ENCODE measurements at regions not wholly inside any gene's neighbourhood (a gene's known extent, or its start where the extent isn't known, plus 50 kb on each side); places are given as distances from the start of the nearest gene placed in this dataset.

GRCh38 chr20:6506906-6507305 is 260.6 kb upstream of the BMP2 start:
- no CpG with 5 or more reads among the region's 3 CpGs for whole genome bisulfite sequencing, 2 donors (ENCODE audit: extremely low coverage in 2 of 2, insufficient read length in 2 of 2, insufficient replicate concordance in 1 of 2)
- Histone ChIP-seq H3K4me2 (ENCODE audit: insufficient read depth, low read length, poor library complexity, severe bottlenecking) (no peak overlapping the region), H3K14ac (ENCODE audit: low read length) (no peak overlapping the region), H3K27ac (replicated peaks; ENCODE audit: low read length) (no peak overlapping the region), H2BK15ac (ENCODE audit: low read length) (no peak overlapping the region), H4K91ac (ENCODE audit: low read depth, low read length, poor library complexity) (no peak overlapping the region), H2AK5ac (ENCODE audit: low read depth, low read length) (no peak overlapping the region), H4K8ac (ENCODE audit: low read depth, low read length) (no peak overlapping the region), H3K9me3 (replicated peaks in 1 of 2; ENCODE audit: control insufficient read depth in 2 of 2, insufficient read depth in 1 of 2, low read depth in 1 of 2, low read length in 2 of 2) (peaks cover 0 to 2% of the 10 kb centered on the region in 2 donors), H3K4ac (ENCODE audit: low read length) (no peak overlapping the region), H3K18ac (ENCODE audit: low read length) (no peak overlapping the region), H3K23ac (ENCODE audit: low read depth, low read length, poor library complexity) (no peak overlapping the region), H2BK12ac (ENCODE audit: low read length) (no peak overlapping the region), H3K79me1 (ENCODE audit: low read depth, low read length) (no peaks in the 10 kb centered on the region), H3K27me3 (ENCODE audit: control insufficient read depth in 3 of 3, insufficient read depth in 3 of 3, low read depth in 1 of 3, low read length in 3 of 3) (peaks cover 0 to 3% (median 0%) of the 10 kb centered on the region in 3 experiments), H3K4me3 (ENCODE audit: low read length in 2 of 2) (no peak overlapping the region), H3K4me1 (ENCODE audit: control insufficient read depth in 2 of 2, insufficient read depth in 1 of 2, low read depth in 1 of 2, low read length in 2 of 2) (no peaks in the 10 kb centered on the region), H3K9ac (ENCODE audit: low read depth, low read length, poor library complexity) (no peak overlapping the region), H3K36me3 (replicated peaks in 1 of 2; ENCODE audit: control insufficient read depth in 2 of 2, insufficient read depth in 2 of 2, low read length in 2 of 2) (no peaks in the 10 kb centered on the region), H2AFZ (ENCODE audit: low read length) (no peak overlapping the region), H2BK120ac (ENCODE audit: low read depth, low read length) (no peak overlapping the region), H2BK5ac (ENCODE audit: low read length) (no peak overlapping the region)
- DNase-seq (ENCODE audit: low spot score), result no peak

- Histone ChIP-seq H3K4ac (ENCODE audit: low read length) (no peak overlapping the region), H2BK15ac (ENCODE audit: low read length) (no peak overlapping the region), H2AK5ac (ENCODE audit: low read depth, low read length) (no peak overlapping the region), H2BK12ac (ENCODE audit: low read length) (no peak overlapping the region), H2AFZ (ENCODE audit: low read length) (no peak overlapping the region), H3K4me2 (ENCODE audit: insufficient read depth, low read length, poor library complexity, severe bottlenecking) (no peak overlapping the region), H3K4me3 (ENCODE audit: low read length in 2 of 2) (no peak overlapping the region), H3K9ac (ENCODE audit: low read depth, low read length, poor library complexity) (no peak overlapping the region), H3K9me3 (replicated peaks in 1 of 2; ENCODE audit: control insufficient read depth in 2 of 2, insufficient read depth in 1 of 2, low read depth in 1 of 2, low read length in 2 of 2) (peaks cover 0 to 2% of the 10 kb centered on the region in 2 donors), H3K4me1 (ENCODE audit: control insufficient read depth in 2 of 2, insufficient read depth in 1 of 2, low read depth in 1 of 2, low read length in 2 of 2) (no peaks in the 10 kb centered on the region), H4K91ac (ENCODE audit: low read depth, low read length, poor library complexity) (no peak overlapping the region), H3K79me1 (ENCODE audit: low read depth, low read length) (no peaks in the 10 kb centered on the region), H2BK120ac (ENCODE audit: low read depth, low read length) (no peak overlapping the region), H3K27me3 (ENCODE audit: control insufficient read depth in 3 of 3, insufficient read depth in 3 of 3, low read depth in 1 of 3, low read length in 3 of 3) (peaks cover 0 to 3% (median 0%) of the 10 kb centered on the region in 3 experiments), H3K14ac (ENCODE audit: low read length) (no peak overlapping the region), H3K18ac (ENCODE audit: low read length) (no peak overlapping the region), H3K23ac (ENCODE audit: low read depth, low read length, poor library complexity) (no peak overlapping the region), H2BK5ac (ENCODE audit: low read length) (no peak overlapping the region), H4K8ac (ENCODE audit: low read depth, low read length) (no peak overlapping the region), H3K36me3 (replicated peaks in 1 of 2; ENCODE audit: control insufficient read depth in 2 of 2, insufficient read depth in 2 of 2, low read length in 2 of 2) (no peaks in the 10 kb centered on the region), H3K27ac (replicated peaks; ENCODE audit: low read length) (no peak overlapping the region)
- WGBS, 2 donors (ENCODE audit: extremely low coverage in 2 of 2, insufficient read length in 2 of 2, insufficient replicate concordance in 1 of 2), result no CpG with 5 or more reads among the region's 7 CpGs
- no peak for DNase-seq (ENCODE audit: low spot score)
Observed at GRCh38 chr20:6504826-6505225, 262.7 kb upstream of the BMP2 start.

DNA sequence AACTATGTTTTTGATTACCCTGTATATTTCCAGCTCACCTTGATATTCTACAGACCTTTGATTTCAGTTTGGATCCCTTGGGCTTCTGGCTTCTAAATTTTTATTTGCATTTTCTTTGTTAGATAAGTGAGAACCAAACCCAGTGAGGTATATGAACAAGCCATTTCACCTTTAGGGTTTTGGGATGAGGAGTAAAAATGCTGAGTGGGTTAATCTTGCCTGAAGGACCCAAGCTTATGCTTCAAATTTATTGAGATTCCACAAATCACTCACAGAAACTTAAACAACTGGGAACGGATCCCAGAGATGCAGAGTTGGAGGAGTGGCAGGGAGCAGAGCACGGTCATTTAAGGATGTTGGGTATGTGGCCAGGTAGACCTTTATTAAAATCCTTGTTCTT is 263.3 kb upstream of the BMP2 start:
- no peak overlapping the region for H4K8ac ChIP-seq (ENCODE audit: low read depth, low read length)
- H4K91ac ChIP-seq (ENCODE audit: low read depth, low read length, poor library complexity), result no peak overlapping the region
- no peak overlapping the region for H3K9ac ChIP-seq (ENCODE audit: low read depth, low read length, poor library complexity)
- no peak overlapping the region for H3K4me3 ChIP-seq (ENCODE audit: low read length in 2 of 2)
- no peak overlapping the region for H2AFZ ChIP-seq (ENCODE audit: low read length)
- H2AK5ac ChIP-seq (ENCODE audit: low read depth, low read length), result no peak overlapping the region
- H3K18ac ChIP-seq (ENCODE audit: low read length), result no peak overlapping the region
- WGBS, 2 donors (ENCODE audit: extremely low coverage in 2 of 2, insufficient read length in 2 of 2, insufficient replicate concordance in 1 of 2), result no CpG with 5 or more reads among the region's 2 CpGs
- no peak for DNase-seq (ENCODE audit: low spot score)
- no peak overlapping the region for H3K27ac ChIP-seq (replicated peaks; ENCODE audit: low read length)
- H3K36me3 ChIP-seq (replicated peaks in 1 of 2; ENCODE audit: control insufficient read depth in 2 of 2, insufficient read depth in 2 of 2, low read length in 2 of 2), result no peaks in the 10 kb centered on the region
- H3K4ac ChIP-seq (ENCODE audit: low read length), result no peak overlapping the region
- no peaks in the 10 kb centered on the region for H3K27me3 ChIP-seq (ENCODE audit: control insufficient read depth in 3 of 3, insufficient read depth in 3 of 3, low read depth in 1 of 3, low read length in 3 of 3)
- H3K79me1 ChIP-seq (ENCODE audit: low read depth, low read length), result no peaks in the 10 kb centered on the region
- H2BK120ac ChIP-seq (ENCODE audit: low read depth, low read length), result no peak overlapping the region
- no peak overlapping the region for H3K14ac ChIP-seq (ENCODE audit: low read length)
- H2BK5ac ChIP-seq (ENCODE audit: low read length), result no peak overlapping the region
- H3K9me3 ChIP-seq (replicated peaks in 1 of 2; ENCODE audit: control insufficient read depth in 2 of 2, insufficient read depth in 1 of 2, low read depth in 1 of 2, low read length in 2 of 2), result no peaks in the 10 kb centered on the region
- H2BK15ac ChIP-seq (ENCODE audit: low read length), result no peak overlapping the region
- H3K23ac ChIP-seq (ENCODE audit: low read depth, low read length, poor library complexity), result no peak overlapping the region
- H3K4me2 ChIP-seq (ENCODE audit: insufficient read depth, low read length, poor library complexity, severe bottlenecking), result no peak overlapping the region
- H3K4me1 ChIP-seq (ENCODE audit: control insufficient read depth in 2 of 2, insufficient read depth in 1 of 2, low read depth in 1 of 2, low read length in 2 of 2), result no peaks in the 10 kb centered on the region
- H2BK12ac ChIP-seq (ENCODE audit: low read length), result no peak overlapping the region

DNA sequence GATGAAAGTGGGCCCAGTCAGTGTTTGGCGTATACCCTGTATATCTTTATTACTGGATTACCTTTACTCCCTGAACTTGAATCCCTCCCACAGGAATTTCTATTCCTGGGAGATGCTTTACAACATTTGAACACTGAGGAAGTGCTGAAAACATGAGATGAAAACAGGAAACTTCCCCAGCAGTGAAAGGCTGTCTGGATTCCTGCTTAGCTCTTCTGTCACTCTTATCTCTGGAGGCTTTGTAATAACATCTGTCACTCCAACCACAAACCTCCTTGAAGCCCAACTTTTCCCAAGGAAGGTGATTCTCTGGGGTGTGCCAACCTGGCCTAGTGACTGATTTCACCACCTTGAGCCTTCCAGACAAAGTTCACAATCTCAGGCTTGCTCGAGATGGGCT is 264.5 kb upstream of the BMP2 start:
- DNase-seq (ENCODE audit: low spot score), result no peak
- no peak overlapping the region for H2BK15ac ChIP-seq (ENCODE audit: low read length)
- H3K79me1 ChIP-seq (ENCODE audit: low read depth, low read length), result no peaks in the 10 kb centered on the region
- no peaks in the 10 kb centered on the region for H3K4me1 ChIP-seq (ENCODE audit: control insufficient read depth in 2 of 2, insufficient read depth in 1 of 2, low read depth in 1 of 2, low read length in 2 of 2)
- no peak overlapping the region for H3K23ac ChIP-seq (ENCODE audit: low read depth, low read length, poor library complexity)
- no peak overlapping the region for H3K4me2 ChIP-seq (ENCODE audit: insufficient read depth, low read length, poor library complexity, severe bottlenecking)
- no peaks in the 10 kb centered on the region for H3K36me3 ChIP-seq (replicated peaks in 1 of 2; ENCODE audit: control insufficient read depth in 2 of 2, insufficient read depth in 2 of 2, low read length in 2 of 2)
- no peak overlapping the region for H3K14ac ChIP-seq (ENCODE audit: low read length)
- WGBS, 2 donors (ENCODE audit: extremely low coverage in 2 of 2, insufficient read length in 2 of 2, insufficient replicate concordance in 1 of 2), result no CpG with 5 or more reads among the region's 2 CpGs
- H2AFZ ChIP-seq (ENCODE audit: low read length), result no peak overlapping the region
- H3K27ac ChIP-seq (replicated peaks; ENCODE audit: low read length), result no peak overlapping the region
- no peak overlapping the region for H3K18ac ChIP-seq (ENCODE audit: low read length)
- H2BK120ac ChIP-seq (ENCODE audit: low read depth, low read length), result no peak overlapping the region
- H3K9me3 ChIP-seq (replicated peaks in 1 of 2; ENCODE audit: control insufficient read depth in 2 of 2, insufficient read depth in 1 of 2, low read depth in 1 of 2, low read length in 2 of 2), result no peaks in the 10 kb centered on the region
- no peak overlapping the region for H4K91ac ChIP-seq (ENCODE audit: low read depth, low read length, poor library complexity)
- H2BK12ac ChIP-seq (ENCODE audit: low read length), result no peak overlapping the region
- H3K27me3 ChIP-seq (ENCODE audit: control insufficient read depth in 3 of 3, insufficient read depth in 3 of 3, low read depth in 1 of 3, low read length in 3 of 3), result no peaks in the 10 kb centered on the region
- H4K8ac ChIP-seq (ENCODE audit: low read depth, low read length), result no peak overlapping the region
- no peak overlapping the region for H3K4ac ChIP-seq (ENCODE audit: low read length)
- H3K4me3 ChIP-seq (ENCODE audit: low read length in 2 of 2), result no peak overlapping the region
- H2BK5ac ChIP-seq (ENCODE audit: low read length), result no peak overlapping the region
- no peak overlapping the region for H3K9ac ChIP-seq (ENCODE audit: low read depth, low read length, poor library complexity)
- no peak overlapping the region for H2AK5ac ChIP-seq (ENCODE audit: low read depth, low read length)
